H1 (cell line): ENCODE measurements at regions not wholly inside any gene's neighbourhood (a gene's known extent, or its start where the extent isn't known, plus 50 kb on each side); places are given as distances from the start of the nearest gene placed in this dataset.

Experiments
- CBX8 ChIP-seq: fragments of 300-800, 300-1000 bp; sonication (generic); IDR thresholded peaks from 2 replicates; pipeline ENCODE4 v1.7.1; 2016; ENCODE audit warnings: low read depth, low read length, borderline replicate concordance
- CHD7 ChIP-seq: fragments of 300-600 bp; sonication (generic); IDR thresholded peaks from 2 replicates; pipeline ENCODE4 v1.7.1; 2012; ENCODE audit warnings: low read length, moderate library complexity, mild to moderate bottlenecking, inconsistent platforms; ENCODE audit not compliant: insufficient replicate concordance
- CTBP2 ChIP-seq: IDR thresholded peaks from 2 replicates; pipeline ENCODE4 v1.7.0; 2011; ENCODE audit warnings: borderline replicate concordance, mild to moderate bottlenecking, moderate library complexity, mixed read lengths, low read length; ENCODE audit not compliant: insufficient read depth, insufficient read length
- HDAC2 ChIP-seq, 2 experiments: fragments of 300-600 bp in 1 of 2; sonication (generic) in 1 of 2; IDR thresholded peaks; 2 replicates each; pipeline ENCODE4 v1.6.1; 2011 to 2012; ENCODE audit warnings: low read depth in 2 of 2, low read length in 2 of 2, mild to moderate bottlenecking in 2 of 2, moderate library complexity in 2 of 2, borderline replicate concordance in 1 of 2, inconsistent platforms in 1 of 2
- KDM1A ChIP-seq: fragments of 200-600, 300-600 bp; sonication (generic); IDR thresholded peaks from 2 replicates; pipeline ENCODE4 v1.7.1; 2016; ENCODE audit warnings: mild to moderate bottlenecking, low read length, borderline replicate concordance
- KDM5A ChIP-seq: fragments of 200-600 bp; IDR thresholded peaks from 2 replicates; pipeline ENCODE4 v1.7.1; 2012; ENCODE audit warnings: mild to moderate bottlenecking, low read length, inconsistent platforms, mixed read lengths
- MAFK ChIP-seq: IDR thresholded peaks from 2 replicates; pipeline ENCODE4 v1.6.1; 2012; ENCODE audit warnings: low read depth, mild to moderate bottlenecking, improper control_type of control experiment, low read length
- PHF8 ChIP-seq: fragments of 200-600 bp; sonication (generic); conservative IDR thresholded peaks from 2 replicates; pipeline ENCODE4 v1.7.1; 2012; ENCODE audit warnings: low read depth, mild to moderate bottlenecking, inconsistent platforms, low read length, moderate library complexity
- SP1 ChIP-seq: IDR thresholded peaks from 2 replicates; pipeline ENCODE4 v1.6.1; 2011; ENCODE audit warnings: low read depth, low read length
- TEAD4 ChIP-seq: IDR thresholded peaks from 2 replicates; pipeline ENCODE4 v1.6.1; 2012; ENCODE audit warnings: low read depth, low read length, inconsistent platforms, mixed read lengths
- USF2 ChIP-seq: IDR thresholded peaks from 2 replicates; pipeline ENCODE4 v1.6.1; 2011; ENCODE audit warnings: low read length, improper control_type of control experiment

- no peak for TF ChIP-seq CHD7
- no peak for TF ChIP-seq KDM5A
- no peak for TF ChIP-seq MAFK
- TF ChIP-seq SP1, result no peak
- no peak for TF ChIP-seq PHF8
- no peak for TF ChIP-seq TEAD4
- TF ChIP-seq CBX8, result no peak
- no peak for TF ChIP-seq CTBP2
- no peak for TF ChIP-seq USF2
- no peak for TF ChIP-seq HDAC2 (IDR thresholded peaks at IDR 0.05; ENCODE audit: borderline replicate concordance in 1 of 2, low read depth in 2 of 2, low read length in 2 of 2)
- no peak for TF ChIP-seq KDM1A
Measured at GRCh38 chr4:128550060-128550459, 259.4 kb upstream of the JADE1 start (continued).
